Tibial artery (tissue), 4 donors: ENCODE measurements at regions not wholly inside any gene's neighbourhood (a gene's known extent, or its start where the extent isn't known, plus 50 kb on each side); places are given as distances from the start of the nearest gene placed in this dataset.
"Not testable (repeated sequence)": the region's sequence is repeated elsewhere in the genome, so short reads cannot be mapped to it uniquely, and the experiment has no call there.

Source experiments
- DNase-seq, 2 donors: peaks; one replicate each; pipeline ENCODE4 v3.0.0-alpha.2; 2019
- H3K27ac ChIP-seq, 2 donors: fragments of 200-600 bp; sonication (generic) in 1 of 2; 1 replicate in 1 of 2; 2 replicates in 1 of 2; pipeline ENCODE4 v1.5.1; 2018 to 2019; ENCODE audit warnings: mild to moderate bottlenecking in 1 of 2
- H3K27me3 ChIP-seq, 2 donors: fragments of 200-600 bp; sonication (generic) in 1 of 2; one replicate each; pipeline versions ENCODE4 v1.5.1 to v1.6.0; 2016 to 2019
- H3K36me3 ChIP-seq, 3 donors: fragments of 200-600 bp; sonication (generic) in 2 of 3; one replicate each; pipeline ENCODE4 v1.5.1; 2016 to 2019; ENCODE audit warnings: mild to moderate bottlenecking in 2 of 3
- H3K4me1 ChIP-seq, 4 donors: fragments of 200-600 bp; sonication (generic) in 2 of 4; 1 replicate in 3 of 4; 2 replicates in 1 of 4; pipeline ENCODE4 v1.5.1; 2016 to 2019
- H3K4me3 ChIP-seq, 2 donors: fragments of 200-600 bp; sonication (generic) in 1 of 2; 1 replicate in 1 of 2; 2 replicates in 1 of 2; pipeline ENCODE4 v1.5.1; 2018 to 2019; ENCODE audit warnings: mild to moderate bottlenecking in 2 of 2
- H3K9me3 ChIP-seq, 3 donors: fragments of 200-600 bp; sonication (generic) in 1 of 3; one replicate each; pipeline ENCODE4 v1.5.1; 2016 to 2019
- intact Hi-C: fragments of 100-400 bp; cut with DNase I; formaldehyde crosslinking; loops from one replicate; pipeline ENCODE4 v1.15.0; 2023; ENCODE audit warnings: low total_unique reads
- TF ChIP-seq, protein P1 (sequence below), 2 experiments: fragments of 200-600 bp in 1 of 2; fragments of 450-650 bp in 1 of 2; IDR thresholded peaks; one replicate each; pipeline ENCODE4 v1.5.1; 2017 to 2019; ENCODE audit warnings: antibody characterized with exemption in 2 of 2, mild to moderate bottlenecking in 1 of 2, moderate library complexity in 1 of 2

GRCh38 chr9:32072570-32072969 is 311.9 kb upstream of the ACO1 start:
- Histone ChIP-seq H3K9me3 (no peaks in the 10 kb centered on the region), H3K27ac (no peak overlapping the region), H3K36me3 (no peaks in the 10 kb centered on the region), H3K4me1 (no peaks in the 10 kb centered on the region), H3K4me3 (no peak overlapping the region), H3K27me3 (no peaks in the 10 kb centered on the region)
- intact Hi-C loops: no loop called here
- DNase-seq: no peak
- TF ChIP-seq, protein P1, sequence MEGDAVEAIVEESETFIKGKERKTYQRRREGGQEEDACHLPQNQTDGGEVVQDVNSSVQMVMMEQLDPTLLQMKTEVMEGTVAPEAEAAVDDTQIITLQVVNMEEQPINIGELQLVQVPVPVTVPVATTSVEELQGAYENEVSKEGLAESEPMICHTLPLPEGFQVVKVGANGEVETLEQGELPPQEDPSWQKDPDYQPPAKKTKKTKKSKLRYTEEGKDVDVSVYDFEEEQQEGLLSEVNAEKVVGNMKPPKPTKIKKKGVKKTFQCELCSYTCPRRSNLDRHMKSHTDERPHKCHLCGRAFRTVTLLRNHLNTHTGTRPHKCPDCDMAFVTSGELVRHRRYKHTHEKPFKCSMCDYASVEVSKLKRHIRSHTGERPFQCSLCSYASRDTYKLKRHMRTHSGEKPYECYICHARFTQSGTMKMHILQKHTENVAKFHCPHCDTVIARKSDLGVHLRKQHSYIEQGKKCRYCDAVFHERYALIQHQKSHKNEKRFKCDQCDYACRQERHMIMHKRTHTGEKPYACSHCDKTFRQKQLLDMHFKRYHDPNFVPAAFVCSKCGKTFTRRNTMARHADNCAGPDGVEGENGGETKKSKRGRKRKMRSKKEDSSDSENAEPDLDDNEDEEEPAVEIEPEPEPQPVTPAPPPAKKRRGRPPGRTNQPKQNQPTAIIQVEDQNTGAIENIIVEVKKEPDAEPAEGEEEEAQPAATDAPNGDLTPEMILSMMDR (IDR thresholded peaks at IDR 0.05): no peak

DNA sequence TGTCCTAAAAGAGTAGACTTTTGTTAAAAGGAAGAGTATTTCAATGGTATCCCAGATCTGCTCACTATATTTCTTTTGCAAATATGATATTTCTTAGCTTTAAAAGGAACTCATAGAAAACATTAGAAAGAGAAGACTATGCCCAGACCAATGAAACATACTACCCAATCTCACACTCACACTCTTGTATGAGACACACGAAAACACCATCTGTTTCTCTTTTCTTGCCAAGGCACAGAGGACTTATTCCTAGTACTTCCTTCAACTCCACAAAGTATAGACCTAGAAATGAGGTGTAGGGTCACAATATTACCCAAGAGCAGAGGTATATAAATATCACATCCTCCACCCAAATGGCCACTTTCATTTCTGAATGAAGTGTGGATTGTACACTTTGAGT is 292.4 kb upstream of the ACO1 start:
- intact Hi-C loops: no loop called here
- no peak overlapping the region for H3K27ac ChIP-seq
- DNase-seq: no peak

GRCh38 chr9:32117291-32117690 is 267.2 kb upstream of the ACO1 start:
- H3K4me1 ChIP-seq: no peaks in the 10 kb centered on the region
- TF ChIP-seq, protein P1 (IDR thresholded peaks at IDR 0.05): no peak
- intact Hi-C loops: no loop called here
- DNase-seq: no peak
- no peak overlapping the region for H3K27ac ChIP-seq
- H3K36me3 ChIP-seq: no peaks in the 10 kb centered on the region
- peaks cover 0 to 3% (median 0%) of the 10 kb centered on the region in 3 donors for H3K9me3 ChIP-seq
- no peak overlapping the region for H3K4me3 ChIP-seq
- no peaks in the 10 kb centered on the region for H3K27me3 ChIP-seq

More for the DNA sequence above, 292.4 kb upstream of the ACO1 start:
- Histone ChIP-seq H3K36me3 (no peaks in the 10 kb centered on the region), H3K9me3 (no peaks in the 10 kb centered on the region), H3K27me3 (no peaks in the 10 kb centered on the region), H3K4me1 (no peaks in the 10 kb centered on the region), H3K4me3 (no peak overlapping the region)
- TF ChIP-seq, protein P1 (IDR thresholded peaks at IDR 0.05): no peak

DNA sequence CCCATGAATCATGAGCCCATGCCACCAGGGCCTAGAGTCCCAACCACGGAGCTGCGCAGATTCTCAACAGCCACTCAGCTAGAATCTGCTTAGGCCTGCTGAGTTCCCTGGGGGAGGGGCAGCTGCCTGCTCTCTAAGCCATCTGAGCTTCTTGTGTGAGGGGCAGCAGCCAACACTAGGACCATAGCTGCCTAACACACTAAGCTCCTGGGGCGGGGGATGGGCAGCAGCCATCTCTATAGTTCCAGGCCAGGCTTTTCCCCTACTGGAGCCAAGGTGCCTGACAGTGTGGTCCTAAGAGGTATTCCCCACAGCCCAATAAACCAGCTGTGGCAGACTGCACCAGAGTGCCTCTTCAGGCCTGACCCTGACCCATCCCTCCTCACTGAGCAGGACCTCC is 255.9 kb upstream of the ACO1 start:
- no peaks in the 10 kb centered on the region for H3K36me3 ChIP-seq
- no peak for DNase-seq
- no peak overlapping the region for H3K4me3 ChIP-seq
- no peaks in the 10 kb centered on the region for H3K9me3 ChIP-seq
- no peak overlapping the region for H3K27ac ChIP-seq
- H3K27me3 ChIP-seq: no peaks in the 10 kb centered on the region
- H3K4me1 ChIP-seq: no peaks in the 10 kb centered on the region
- intact Hi-C loops: no loop called here
- TF ChIP-seq, protein P1 (IDR thresholded peaks at IDR 0.05): no peak

DNA sequence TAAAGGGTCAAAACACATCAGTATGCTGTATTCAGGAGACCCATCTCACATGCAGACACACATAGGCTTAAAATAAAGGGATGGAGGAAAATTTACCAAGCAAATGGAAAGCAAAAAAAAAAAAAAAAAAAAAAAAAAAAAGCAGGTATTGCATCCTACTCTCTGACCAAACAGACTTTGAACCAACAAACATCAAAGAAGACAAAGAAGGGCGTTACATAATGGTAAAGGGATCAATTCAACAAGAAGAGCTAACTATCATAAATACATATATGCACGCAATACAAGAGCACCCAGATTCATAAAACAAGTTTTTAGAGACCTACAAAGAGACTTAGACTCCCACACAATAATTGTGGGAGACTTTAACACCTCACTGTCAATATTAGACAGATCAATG is 253.7 kb upstream of the ACO1 start:
- DNase-seq, H3K27ac ChIP-seq, H3K4me1 ChIP-seq, H3K36me3 ChIP-seq, intact Hi-C loops, H3K4me3 ChIP-seq, H3K9me3 ChIP-seq, H3K27me3 ChIP-seq: not testable (repeated sequence)

GRCh38 chr9:32136700-32137339 is 247.6 kb upstream of the ACO1 start:
- intact Hi-C loops: no loop called here
- no peaks in the 10 kb centered on the region for H3K36me3 ChIP-seq

More at GRCh38 chr9:32136700-32137339, 247.6 kb upstream of the ACO1 start:
- TF ChIP-seq, protein P1 (IDR thresholded peaks at IDR 0.05): no peak
- Histone ChIP-seq H3K4me3 (no peak overlapping the region), H3K27ac (no peak overlapping the region), H3K4me1 (no peaks in the 10 kb centered on the region), H3K27me3 (no peaks in the 10 kb centered on the region), H3K9me3 (no peaks in the 10 kb centered on the region)
- no peak for DNase-seq
